PC-3 (cell line): ENCODE measurements at regions not wholly inside any gene's neighbourhood (a gene's known extent, or its start where the extent isn't known, plus 50 kb on each side); places are given as distances from the start of the nearest gene placed in this dataset.

ENCODE experiments used
- ATAC-seq: fragments of 200-7000 bp; cut with Tn5 transposase; 2 replicates; pipeline ENCODE4 v1.9.1; 2020; ENCODE audit warnings: mild to moderate bottlenecking, moderate library complexity
- BruUV-seq: library from RNA; stranded (reverse); fragments of 400-500 nt; replicated peaks from 2 replicates; lab custom pipeline; 2021; lab: Mats Ljungman, UMichigan
- CTCF ChIA-PET: fragments of 300-600 bp; sonication (Branson Sonifier 250); formaldehyde crosslinking; loops from one replicate; lab custom pipeline; 2022; ENCODE audit warnings: antibody characterized with exemption; lab: Charles Lee
- POLR2A ChIA-PET: fragments of 300-600 bp; sonication (Branson Sonifier 250); formaldehyde crosslinking; loops from one replicate; lab custom pipeline; 2022; ENCODE audit warnings: antibody characterized with exemption; ENCODE audit not compliant: unreplicated experiment; lab: Charles Lee
- DNase-seq: peaks from one replicate; pipeline ENCODE4 v3.0.0-alpha.2; 2015
- H2AFZ ChIP-seq: fragments of 300-600 bp; sonication (generic); 2 replicates; pipeline ENCODE4 v1.6.0; 2016; ENCODE audit warnings: antibody characterized with exemption, low read length
- H3F3A ChIP-seq: fragments of 300-600 bp; sonication (generic); one replicate; pipeline ENCODE4 v1.6.0; 2017; ENCODE audit warnings: antibody characterized with exemption, low read length, control low read depth, mild to moderate bottlenecking; ENCODE audit not compliant: unreplicated experiment
- H3K27ac ChIP-seq: fragments of 300-600 bp; sonication (generic); 2 replicates; pipeline ENCODE4 v1.5.1; 2016; ENCODE audit warnings: mild to moderate bottlenecking, low read length
- H3K27me3 ChIP-seq: fragments of 300-600 bp; sonication (generic); 2 replicates; pipeline ENCODE4 v1.6.1; 2016; ENCODE audit warnings: low read length, mixed read lengths
- H3K36me3 ChIP-seq: fragments of 300-600 bp; sonication (generic); 2 replicates; pipeline ENCODE4 v1.6.1; 2016; ENCODE audit warnings: low read depth, mixed run types, low read length, mixed read lengths
- H3K4me1 ChIP-seq: fragments of 300-600 bp; sonication (generic); 2 replicates; pipeline ENCODE4 v1.5.1; 2016; ENCODE audit warnings: low read length; ENCODE audit not compliant: insufficient read depth
- H3K4me2 ChIP-seq: fragments of 300-600 bp; sonication (generic); 2 replicates; pipeline ENCODE4 v1.6.0; 2016; ENCODE audit warnings: low read length
- H3K4me3 ChIP-seq: fragments of 300-600 bp; sonication (generic); 2 replicates; pipeline ENCODE4 v1.5.1; 2016; ENCODE audit warnings: mild to moderate bottlenecking, low read length, mixed read lengths
- H3K79me2 ChIP-seq: fragments of 300-600 bp; sonication (generic); 2 replicates; pipeline ENCODE4 v1.6.1; 2017; ENCODE audit warnings: low read length, mixed read lengths
- H3K9ac ChIP-seq: fragments of 300-600 bp; sonication (generic); 2 replicates; pipeline ENCODE4 v1.6.0; 2016; ENCODE audit warnings: mild to moderate bottlenecking, low read length
- H3K9me2 ChIP-seq: fragments of 300-600 bp; sonication (generic); replicated peaks from 2 replicates; pipeline ENCODE4 v1.6.1; 2016; ENCODE audit warnings: mixed run types, low read length, mixed read lengths
- H3K9me3 ChIP-seq: fragments of 300-600 bp; sonication (generic); 2 replicates; pipeline ENCODE4 v1.6.1; 2016; ENCODE audit warnings: low read length, mixed read lengths
- H4K20me1 ChIP-seq: fragments of 300-600 bp; sonication (generic); 2 replicates; pipeline ENCODE4 v1.6.1; 2016; ENCODE audit warnings: low read length, mixed read lengths
- CTCF ChIP-seq: fragments of 300-600 bp; sonication (generic); conservative IDR thresholded peaks from 2 replicates; pipeline ENCODE4 v1.5.1; 2017; ENCODE audit warnings: antibody characterized with exemption, low read depth, mild to moderate bottlenecking, low read length
- EZH2 ChIP-seq: fragments of 300-600 bp; sonication (generic); IDR thresholded peaks from one replicate; pipeline ENCODE4 v1.6.1; 2017; ENCODE audit warnings: antibody characterized with exemption, mild to moderate bottlenecking, low read length; ENCODE audit not compliant: unreplicated experiment
- EZH2phosphoT487 ChIP-seq: fragments of 300-600 bp; sonication (generic); IDR thresholded peaks from 2 replicates; pipeline ENCODE4 v1.6.1; 2018; ENCODE audit warnings: mild to moderate bottlenecking, antibody characterized with exemption, low read length, borderline replicate concordance
- intact Hi-C: fragments of 100-400 bp; cut with micrococcal nuclease; formaldehyde crosslinking; loops from 2 replicates; pipeline ENCODE4 v1.9.0; 2023

GRCh38 chr5:68446070-68446357, 230.5 kb downstream of the PIK3R1 start:
- no peaks in the 10 kb centered on the region for H4K20me1 ChIP-seq
- intact Hi-C loops, result no loop called here
- no peaks in the 10 kb centered on the region for H3K79me2 ChIP-seq
- no peak overlapping the region for H3K4me3 ChIP-seq
- no peak for DNase-seq
- H3K27me3 ChIP-seq, result no peaks in the 10 kb centered on the region
- no peak overlapping the region for H3K27ac ChIP-seq
- H3F3A ChIP-seq, result no peaks in the 10 kb centered on the region
- H3K9me3 ChIP-seq, result no peaks in the 10 kb centered on the region
- no peak overlapping the region for H3K9ac ChIP-seq
- no peaks in the 10 kb centered on the region for H3K36me3 ChIP-seq
- no TSS peak for BruUV-seq
- H3K4me2 ChIP-seq, result no peak overlapping the region
- TF ChIP-seq CTCF (no peak), EZH2phosphoT487 (no peak), EZH2 (no peak)
- H3K4me1 ChIP-seq, result no peaks in the 10 kb centered on the region
- POLR2A ChIA-PET, result no interaction called here
- CTCF ChIA-PET, result no interaction called here
- no peak for ATAC-seq
- H2AFZ ChIP-seq, result no peak overlapping the region
- H3K9me2 ChIP-seq, result no peaks in the 10 kb centered on the region

- H3K27me3 ChIP-seq, result no peaks in the 10 kb centered on the region
- no TSS peak for BruUV-seq
- no peaks in the 10 kb centered on the region for H3K36me3 ChIP-seq
- H3K79me2 ChIP-seq, result no peaks in the 10 kb centered on the region
- H3K27ac ChIP-seq, result no peak overlapping the region
- TF ChIP-seq CTCF (no peak), EZH2 (no peak), EZH2phosphoT487 (no peak)
- ChIA-PET CTCF (no interaction called here), POLR2A (no interaction called here)
- H2AFZ ChIP-seq, result no peak overlapping the region
- DNase-seq (no peak), ATAC-seq (no peak)
- no peaks in the 10 kb centered on the region for H4K20me1 ChIP-seq
- H3K9me3 ChIP-seq, result no peaks in the 10 kb centered on the region
- no peak overlapping the region for H3K4me3 ChIP-seq
- H3K4me2 ChIP-seq, result no peak overlapping the region
- no peaks in the 10 kb centered on the region for H3F3A ChIP-seq
- H3K4me1 ChIP-seq, result no peaks in the 10 kb centered on the region
- intact Hi-C loops, result no loop called here
- H3K9me2 ChIP-seq, result no peaks in the 10 kb centered on the region
- no peak overlapping the region for H3K9ac ChIP-seq
Observed at GRCh38 chr5:68446487-68446894, 230.9 kb downstream of the PIK3R1 start.

GRCh38 chr5:68447136-68447929, 231.8 kb downstream of the PIK3R1 start:
- no peak for DNase-seq
- TF ChIP-seq EZH2phosphoT487, result no peak
- TF ChIP-seq CTCF, result no peak
- TF ChIP-seq EZH2, result no peak
- no peaks in the 10 kb centered on the region for H3K36me3 ChIP-seq
- ChIA-PET CTCF (no interaction called here), POLR2A (no interaction called here)
- no peak overlapping the region for H3K4me3 ChIP-seq
- ATAC-seq, result no peak
- no peak overlapping the region for H2AFZ ChIP-seq
- H3K9me3 ChIP-seq, result no peaks in the 10 kb centered on the region
- no peak overlapping the region for H3K4me2 ChIP-seq
- H3K27ac ChIP-seq, result no peak overlapping the region
- intact Hi-C loops, result no loop called here
- H3K79me2 ChIP-seq, result no peaks in the 10 kb centered on the region
- no TSS peak for BruUV-seq
- H3F3A ChIP-seq, result no peaks in the 10 kb centered on the region
- no peaks in the 10 kb centered on the region for H3K27me3 ChIP-seq
- H3K4me1 ChIP-seq, result no peaks in the 10 kb centered on the region
- H3K9me2 ChIP-seq, result no peaks in the 10 kb centered on the region
- H4K20me1 ChIP-seq, result no peaks in the 10 kb centered on the region
- H3K9ac ChIP-seq, result no peak overlapping the region
